NB4 (cell line): ENCODE measurements at regions not wholly inside any gene's neighbourhood (a gene's known extent, or its start where the extent isn't known, plus 50 kb on each side); places are given as distances from the start of the nearest gene placed in this dataset.

Experiments used
- DNase-seq: peaks from one replicate; pipeline ENCODE4 v3.0.0; 2010; ENCODE audit warnings: low read depth
- H3K4me3 ChIP-seq: one replicate; pipeline ENCODE4 v1.5.1; 2011; ENCODE audit warnings: mild to moderate bottlenecking, low read depth, low read length, moderate library complexity
- CTCF ChIP-seq: IDR thresholded peaks from one replicate; pipeline ENCODE4 v1.5.1; 2012; ENCODE audit warnings: low read depth, low read length
- MAX ChIP-seq: IDR thresholded peaks from 2 replicates; pipeline ENCODE4 v1.6.1; 2011; ENCODE audit warnings: low read depth, low read length
- MYC ChIP-seq: IDR thresholded peaks from 2 replicates; pipeline ENCODE4 v1.6.1; 2011; ENCODE audit warnings: low read depth, low read length
- POLR2A ChIP-seq: IDR thresholded peaks from 2 replicates; pipeline ENCODE4 v1.6.1; 2011; ENCODE audit warnings: mild to moderate bottlenecking; ENCODE audit not compliant: insufficient read length; ENCODE audit errors: extremely low read depth

- no peak overlapping the region for H3K4me3 ChIP-seq
- DNase-seq, result no peak
- no peak for TF ChIP-seq POLR2A
- TF ChIP-seq CTCF, result no peak
- TF ChIP-seq MAX, result no peak
- TF ChIP-seq MYC, result no peak
These were observed 77.9 kb downstream of the GPR85 start for GRCh38 chr7:113008755-113009154.

GRCh38 chr7:113004726-113005454 is 81.7 kb downstream of the GPR85 start:
- TF ChIP-seq MAX (no peak), CTCF (no peak), MYC (no peak), POLR2A (no peak)
- no peak overlapping the region for H3K4me3 ChIP-seq
- no peak for DNase-seq

- TF ChIP-seq MYC (no peak), POLR2A (no peak), CTCF (no peak), MAX (no peak)
- DNase-seq, result no peak
These were observed 86.2 kb downstream of the GPR85 start for GRCh38 chr7:113000316-113001020.

GRCh38 chr7:112997831-112998230 is 88.8 kb downstream of the GPR85 start:
- peak; percentile 25 for DNase-seq
- no peak overlapping the region for H3K4me3 ChIP-seq
- no peak for TF ChIP-seq MAX
- no peak for TF ChIP-seq CTCF
- TF ChIP-seq MYC, result no peak
- TF ChIP-seq POLR2A, result no peak

More at GRCh38 chr7:113000316-113001020, 86.2 kb downstream of the GPR85 start:
- H3K4me3 ChIP-seq, result no peak overlapping the region

GRCh38 chr7:112996331-112996871 is 90.2 kb downstream of the GPR85 start:
- no peak for TF ChIP-seq MAX
- TF ChIP-seq CTCF, result no peak
- TF ChIP-seq POLR2A, result no peak
- no peak for TF ChIP-seq MYC
- no peak for DNase-seq
- no peak overlapping the region for H3K4me3 ChIP-seq
